Breast epithelium (tissue), 3 donors: ENCODE measurements at regions not wholly inside any gene's neighbourhood (a gene's known extent, or its start where the extent isn't known, plus 50 kb on each side); places are given as distances from the start of the nearest gene placed in this dataset.

Source experiments
- CTCF ChIP-seq, 3 donors: fragments of 450-650 bp; IDR thresholded peaks; one replicate each; pipeline ENCODE4 v1.5.1; 2016 to 2017; ENCODE audit warnings: antibody characterized with exemption in 3 of 3, mild to moderate bottlenecking in 3 of 3, moderate library complexity in 3 of 3
- POLR2A ChIP-seq: fragments of 450-650 bp; IDR thresholded peaks from one replicate; pipeline ENCODE4 v1.6.1; 2016; ENCODE audit warnings: antibody characterized with exemption, mild to moderate bottlenecking, moderate library complexity
- POLR2AphosphoS5 ChIP-seq, 3 donors: sonication (generic); formaldehyde crosslinking; IDR thresholded peaks; one replicate each; pipeline ENCODE4 v1.6.1; 2017; ENCODE audit warnings: antibody characterized with exemption in 3 of 3

- TF ChIP-seq POLR2A (no peak), CTCF (IDR thresholded peaks at IDR 0.05) (no peak), POLR2AphosphoS5 (IDR thresholded peaks at IDR 0.05) (no peak)
Measured at GRCh38 chr1:185534801-185535200, 199.4 kb upstream of the HMCN1 start.
